ENCODE measurements at regions not wholly inside any gene's neighbourhood (a gene's known extent, or its start where the extent isn't known, plus 50 kb on each side); places are given as distances from the start of the nearest gene placed in this dataset.

- Histone ChIP-seq H3K9ac (ENCODE audit: insufficient read depth in 1 of 2, low read depth in 2 of 2, low read length in 2 of 2) (no peak overlapping the region), H3K4me2 (ENCODE audit: insufficient read depth, low read length) (no peak overlapping the region), H3K4me3 (no peak overlapping the region), H3K27ac (ENCODE audit: extremely low read depth, low read depth, low read length) (no peak overlapping the region), H2AFZ (ENCODE audit: low read depth, low read length) (no peak overlapping the region), H3K4me1 (replicated peaks in 1 of 2; ENCODE audit: control insufficient read depth in 2 of 2, insufficient read depth in 2 of 2, low read length in 2 of 2) (no peaks in the 10 kb centered on the region; a peak in 1 of 5 replicates), H3K9me1 (ENCODE audit: control insufficient read depth, insufficient read depth, low read length) (no peaks in the 10 kb centered on the region), H3K79me2 (ENCODE audit: control insufficient read depth, insufficient read depth, low read length) (no peaks in the 10 kb centered on the region), H3K27me3 (ENCODE audit: control insufficient read depth in 2 of 2, insufficient read depth in 2 of 2, low read length in 2 of 2) (peaks cover 0 to 3% of the 10 kb centered on the region in 2 experiments; a peak in 3 of 5 replicates), H3K36me3 (ENCODE audit: control insufficient read depth, insufficient read depth, low read length) (no peaks in the 10 kb centered on the region), H3K9me3 (replicated peaks; ENCODE audit: control insufficient read depth, insufficient read depth, low read depth, low read length) (no peaks in the 10 kb centered on the region), H4K20me1 (replicated peaks; ENCODE audit: control insufficient read depth, insufficient read depth, low read length) (no peaks in the 10 kb centered on the region)
- ATAC-seq (no peak), FAIRE-seq (no peak), DNase-seq (ENCODE audit: extremely low read depth in 1 of 4, low spot score in 3 of 4) (no peak)
- 0% methylated on average over 1 of the region's 1 CpG for WGBS (ENCODE audit: insufficient coverage, low coverage, missing lambda C conversion rate)
- intact Hi-C loops (cut with micrococcal nuclease) (loop anchor here (2.0 kb wide), 1 partner anchor 15 kb away; no protein-coding TSS in a partner anchor), in situ Hi-C loops (cut with MboI) (no loop called here)
- ChIA-PET POLR2A (no interaction called here), CTCF (ENCODE audit: low intra/inter-chr PET ratio) (interaction anchor here (0.6 kb wide), 1 partner anchor 354 kb away, joined by 3 read pairs; no protein-coding TSS in a partner anchor)
- TF ChIP-seq CBX1 (IDR thresholded peaks at IDR 0.05; ENCODE audit: low read depth), result no peak
- no peak for TF ChIP-seq CUX1 (CRISPR knock-in tag; IDR thresholded peaks at IDR 0.05)
- TF ChIP-seq CEBPG (CRISPR knock-in tag; IDR thresholded peaks at IDR 0.05), result no peak
- no peak for TF ChIP-seq CEBPG (tag; conservative IDR thresholded peaks at IDR 0.05 in 1 of 2, IDR thresholded peaks at IDR 0.05 in 1 of 2)
- no peak for TF ChIP-seq ZNF512 (tag; IDR thresholded peaks at IDR 0.05)
- TF ChIP-seq ZMIZ1 (IDR thresholded peaks at IDR 0.05; ENCODE audit: low read depth in 2 of 2, low read length in 2 of 2), result no peak
- TF ChIP-seq ZNF551 (CRISPR knock-in tag; IDR thresholded peaks at IDR 0.05), result no peak
- BruUV-seq (replicated peaks), result no TSS peak
Observed at GRCh38 chr2:101571951-101572350, 97.0 kb upstream of the RFX8 start.
